Activated CD4-positive, alpha-beta T cell treated with anti-CD3 and anti-CD28 coated beads, Interleukin-2, amount 50 U/mL, for 24 hours (primary cell): ENCODE measurements at regions not wholly inside any gene's neighbourhood (a gene's known extent, or its start where the extent isn't known, plus 50 kb on each side); places are given as distances from the start of the nearest gene placed in this dataset.
"Not testable (repeated sequence)": the region's sequence is repeated elsewhere in the genome, so short reads cannot be mapped to it uniquely, and the experiment has no call there.

Experiments used
- DNase-seq, 2 donors: peaks; one replicate each; pipeline ENCODE4 v3.0.0-alpha.2; 2020; ENCODE audit warnings: low read depth in 1 of 2, low spot score in 1 of 2

DNA sequence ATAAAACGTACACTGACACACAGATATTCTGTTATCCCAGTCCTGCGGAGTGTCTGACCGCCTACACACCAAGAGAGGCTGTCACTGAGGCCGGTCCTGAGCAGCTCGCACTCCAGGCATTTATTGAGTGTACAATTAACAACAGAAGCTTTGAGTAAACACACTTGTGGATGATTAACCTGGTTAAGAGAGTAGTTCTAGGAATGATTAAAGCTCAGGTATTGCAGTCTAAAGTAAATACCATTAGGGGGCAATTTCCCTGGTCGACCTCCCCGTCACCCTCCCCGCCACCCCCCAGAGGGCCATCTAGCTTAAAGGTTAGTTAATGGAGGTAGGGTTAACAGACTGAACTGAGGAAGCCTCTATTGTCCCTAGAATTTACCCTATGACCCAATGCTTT is 1278.5 kb downstream of the NSUN3 start:
- DNase-seq, result no peak

- DNase-seq, result no peak
Observed at GRCh38 chr3:95343228-95343627, 1280.4 kb downstream of the NSUN3 start.

GRCh38 chr3:95343767-95344166 is 1280.9 kb downstream of the NSUN3 start:
- no peak for DNase-seq

- DNase-seq, result not testable (repeated sequence)
Observed at GRCh38 chr3:95347936-95348335, 1285.1 kb downstream of the NSUN3 start.

- DNase-seq, result no peak
Observed at GRCh38 chr3:95348879-95349278, 1286.0 kb downstream of the NSUN3 start.

GRCh38 chr3:95350049-95350448 is 1287.2 kb downstream of the NSUN3 start:
- DNase-seq, result no peak

DNA sequence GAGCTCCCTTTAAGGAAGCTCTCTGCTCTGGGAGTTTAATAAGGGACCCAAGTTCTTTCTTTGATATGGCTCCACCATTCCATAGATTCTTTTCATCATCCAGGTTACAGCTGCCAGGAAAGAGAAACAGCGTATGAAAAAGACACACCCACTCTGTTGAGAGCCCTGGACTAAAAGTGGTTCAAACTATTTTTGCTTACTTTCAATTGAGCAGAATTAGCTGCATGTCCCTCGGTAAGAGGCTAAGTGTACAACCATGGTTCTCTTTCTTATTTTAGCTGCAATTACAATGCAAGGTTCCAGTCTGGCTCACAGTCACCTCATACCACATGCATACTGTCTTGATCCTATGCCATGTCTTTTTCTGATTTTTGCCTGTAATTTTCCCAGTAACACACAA is 1288.3 kb downstream of the NSUN3 start:
- DNase-seq, result no peak

- DNase-seq, result no peak
Observed at GRCh38 chr3:95352471-95352870, 1289.6 kb downstream of the NSUN3 start.

DNA sequence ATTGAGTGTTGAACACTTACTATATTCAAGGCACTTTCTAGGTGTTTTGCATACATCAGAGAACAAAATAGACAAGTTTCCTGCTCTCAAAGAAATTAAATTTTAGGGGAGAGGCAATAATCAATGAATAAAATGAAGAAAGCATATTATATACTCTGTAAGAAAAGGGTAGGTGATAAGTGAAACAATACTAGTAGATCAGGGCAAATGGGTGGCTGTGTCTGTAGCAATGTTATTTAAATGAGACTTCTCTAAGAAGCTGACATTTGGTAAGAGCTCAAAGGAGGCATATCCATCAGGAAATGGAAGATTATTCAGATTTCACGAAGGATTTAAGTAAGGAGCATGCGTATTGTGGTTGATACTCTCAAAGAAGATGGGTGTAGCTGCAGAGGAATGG is 1291.6 kb downstream of the NSUN3 start:
- no peak for DNase-seq

DNA sequence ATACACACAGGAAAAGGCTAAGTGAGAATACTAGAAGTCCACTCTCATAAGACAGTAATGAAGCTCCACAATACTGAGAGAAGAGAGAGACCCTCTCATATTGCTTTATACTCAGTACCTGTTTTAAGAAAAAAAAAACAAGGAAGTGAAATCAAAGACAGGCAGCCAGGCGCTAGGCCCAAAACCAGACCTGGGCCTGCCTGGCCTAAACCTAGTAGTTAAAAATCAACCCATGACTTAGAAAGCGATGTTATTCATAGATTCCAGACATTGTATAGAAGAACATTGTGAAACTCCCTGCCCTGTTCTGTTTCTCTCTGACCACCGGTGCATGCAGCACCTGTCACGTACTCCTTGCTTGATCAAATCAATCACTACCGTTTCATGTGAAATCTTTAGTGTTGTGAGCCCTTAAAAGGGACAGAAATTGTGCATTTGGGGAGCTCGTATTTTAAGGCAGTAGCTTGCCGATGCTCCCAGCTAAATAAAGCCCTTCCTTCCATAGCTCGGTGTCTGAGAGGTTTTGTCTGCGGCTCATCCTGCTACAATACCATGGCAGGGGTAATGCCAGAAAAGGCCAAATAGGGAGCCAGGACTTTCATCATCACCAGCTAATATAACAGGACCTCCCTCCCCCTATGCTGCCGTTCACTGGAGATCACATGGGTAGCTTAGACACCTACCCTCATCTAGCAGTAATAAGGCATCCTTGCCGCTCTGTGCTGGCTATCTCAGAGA is 1294.1 kb downstream of the NSUN3 start:
- DNase-seq, result no peak

GRCh38 chr3:95387242-95388021 is 1324.6 kb downstream of the NSUN3 start:
- DNase-seq, result no peak

DNA sequence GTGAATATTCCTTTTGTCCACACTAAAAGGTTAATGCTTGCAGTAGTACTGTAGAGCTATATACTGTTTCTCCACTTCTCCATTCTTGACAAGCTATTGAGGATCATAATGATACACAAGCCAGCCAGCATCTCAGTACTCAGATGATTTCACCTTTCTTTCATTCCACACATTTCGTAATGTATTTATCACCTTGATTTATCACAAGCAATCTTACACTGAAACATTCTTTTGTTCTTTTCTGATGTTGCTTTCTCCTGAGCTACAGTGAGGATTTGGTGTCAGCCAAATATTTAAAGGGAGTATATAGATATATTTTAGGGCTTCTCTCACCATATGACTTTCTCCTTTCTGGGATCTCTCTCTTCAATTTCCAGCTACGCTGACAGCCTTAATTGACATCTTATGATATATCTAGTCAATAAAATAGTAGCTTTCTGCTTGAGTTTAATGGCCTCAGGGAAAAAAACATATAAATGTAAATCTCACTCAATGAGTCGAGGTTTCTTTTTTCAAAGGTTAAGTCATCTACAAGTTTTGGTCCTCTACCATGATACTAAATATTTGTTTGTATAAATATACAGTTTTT is 1327.0 kb downstream of the NSUN3 start:
- no peak for DNase-seq

- DNase-seq, result no peak
Observed at GRCh38 chr3:95394286-95394685, 1331.4 kb downstream of the NSUN3 start.

- no peak for DNase-seq
Observed at GRCh38 chr3:95399585-95399984, 1336.7 kb downstream of the NSUN3 start.

DNA sequence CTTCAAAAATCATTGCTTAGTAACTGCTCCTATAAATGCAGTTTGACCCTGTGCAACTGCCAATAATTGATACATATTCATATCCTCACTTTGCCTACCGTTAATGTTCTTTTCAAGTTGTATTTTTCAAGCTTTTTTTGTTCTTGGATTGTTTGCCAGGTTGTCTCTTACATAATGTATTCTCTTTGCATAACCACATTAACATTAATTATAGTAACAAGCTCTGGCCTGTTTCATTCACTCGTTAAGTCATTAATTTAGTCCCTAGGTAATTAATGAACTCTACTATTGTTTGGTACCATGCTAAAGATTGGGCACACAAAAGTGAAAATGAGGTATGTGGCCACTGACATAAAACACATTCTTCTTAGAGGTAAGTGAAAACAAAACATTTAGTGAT is 1338.8 kb downstream of the NSUN3 start:
- no peak for DNase-seq

- DNase-seq, result no peak
Observed at GRCh38 chr3:95407709-95408463, 1345.0 kb downstream of the NSUN3 start.

GRCh38 chr3:95408464-95408862 is 1345.6 kb downstream of the NSUN3 start:
- DNase-seq, result no peak

DNA sequence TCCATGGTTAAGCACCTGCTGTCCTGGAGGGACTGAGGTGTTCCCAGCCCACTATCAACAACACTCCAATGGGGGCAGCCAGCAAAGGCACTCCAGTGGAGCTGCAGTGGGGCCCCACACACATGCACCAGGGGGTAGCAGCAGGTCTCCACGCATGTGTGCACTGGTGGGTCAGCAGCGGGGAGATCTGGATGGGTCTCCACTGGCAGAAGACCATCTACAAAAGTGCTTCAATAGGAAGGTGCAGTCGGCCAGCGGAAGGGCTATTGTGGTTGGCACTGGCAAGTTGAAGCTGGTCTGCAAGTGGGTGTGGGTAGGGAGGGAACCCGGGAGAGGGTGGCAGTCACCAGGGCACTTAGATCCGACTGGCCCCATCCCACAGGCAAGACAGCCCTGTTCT is 1355.4 kb downstream of the NSUN3 start:
- DNase-seq, result no peak

- DNase-seq, result no peak
Observed at GRCh38 chr3:95424279-95424678, 1361.4 kb downstream of the NSUN3 start.

DNA sequence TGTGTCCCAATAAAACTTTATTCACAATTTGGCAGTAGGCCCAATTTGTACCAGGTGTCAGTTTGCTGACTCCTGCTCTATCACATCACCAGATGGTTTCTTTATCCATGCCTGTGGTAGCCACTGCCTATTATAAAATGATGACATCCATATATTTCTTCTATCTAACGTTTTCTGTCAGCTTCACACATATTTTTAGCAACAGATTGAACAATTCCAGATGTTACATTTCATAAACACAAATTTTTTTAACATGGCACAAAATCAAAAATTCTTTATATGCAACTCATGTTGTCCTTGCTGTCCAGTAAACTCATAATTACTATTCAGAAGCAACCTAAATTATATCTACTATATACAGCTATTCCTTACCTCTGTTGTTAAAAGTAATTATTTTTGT is 1371.6 kb downstream of the NSUN3 start:
- DNase-seq, result no peak

- DNase-seq, result no peak
Observed at GRCh38 chr3:95437409-95437808, 1374.5 kb downstream of the NSUN3 start.

- DNase-seq, result no peak
Observed at GRCh38 chr3:95438274-95438673, 1375.4 kb downstream of the NSUN3 start.
